Fibroblast of skin of scalp (primary cell): ENCODE measurements at regions not wholly inside any gene's neighbourhood (a gene's known extent, or its start where the extent isn't known, plus 50 kb on each side); places are given as distances from the start of the nearest gene placed in this dataset.
"Not testable (repeated sequence)": the region's sequence is repeated elsewhere in the genome, so short reads cannot be mapped to it uniquely, and the experiment has no call there.

ENCODE experiments used
- DNase-seq: peaks from one replicate; pipeline ENCODE4 v3.0.0-alpha.2; 2013

GRCh38 chr5:143625048-143625447, 186.9 kb upstream of the HMHB1 start:
- not testable (repeated sequence) for DNase-seq

- peak; percentile 26 for DNase-seq
These were observed 187.5 kb upstream of the HMHB1 start for GRCh38 chr5:143624465-143624864.

- no peak for DNase-seq
These were observed 192.9 kb upstream of the HMHB1 start for GRCh38 chr5:143619040-143619439.

- DNase-seq = no peak
These were observed 193.8 kb upstream of the HMHB1 start for GRCh38 chr5:143618141-143618540.

- no peak for DNase-seq
These were observed 197.1 kb upstream of the HMHB1 start for GRCh38 chr5:143614831-143615230.

- DNase-seq = no peak
These were observed 198.6 kb upstream of the HMHB1 start for GRCh38 chr5:143613329-143613728.

GRCh38 chr5:143610946-143611345, 201.0 kb upstream of the HMHB1 start:
- no peak for DNase-seq

GRCh38 chr5:143606043-143606752, 202.7 kb upstream of the NR3C1 start:
- DNase-seq = no peak

GRCh38 chr5:143605403-143606005, 202.0 kb upstream of the NR3C1 start:
- DNase-seq = peak; percentile 27

GRCh38 chr5:143601917-143602333, 198.4 kb upstream of the NR3C1 start:
- DNase-seq = no peak

GRCh38 chr5:143601357-143601756, 197.9 kb upstream of the NR3C1 start:
- DNase-seq = no peak

GRCh38 chr5:143600396-143601075, 197.1 kb upstream of the NR3C1 start:
- no peak for DNase-seq

- no peak for DNase-seq
These were observed 196.0 kb upstream of the NR3C1 start for GRCh38 chr5:143599474-143599873.

- no peak for DNase-seq
These were observed 193.3 kb upstream of the NR3C1 start for GRCh38 chr5:143596824-143597223.

- DNase-seq = no peak
These were observed 191.7 kb upstream of the NR3C1 start for GRCh38 chr5:143594902-143595818.

GRCh38 chr5:143593723-143594122, 190.2 kb upstream of the NR3C1 start:
- no peak for DNase-seq

- DNase-seq = no peak
These were observed 189.2 kb upstream of the NR3C1 start for GRCh38 chr5:143592648-143593047.

GRCh38 chr5:143588933-143589662, 185.6 kb upstream of the NR3C1 start:
- no peak for DNase-seq

GRCh38 chr5:143588121-143588520, 184.6 kb upstream of the NR3C1 start:
- DNase-seq = not testable (repeated sequence)

GRCh38 chr5:143586781-143587362, 183.4 kb upstream of the NR3C1 start:
- no peak for DNase-seq

GRCh38 chr5:143585970-143586369, 182.5 kb upstream of the NR3C1 start:
- DNase-seq = no peak

- no peak for DNase-seq
These were observed 179.9 kb upstream of the NR3C1 start for GRCh38 chr5:143583409-143583808.
